Mesenchymal stem cell (in vitro differentiated cells and primary cell): ENCODE measurements at regions not wholly inside any gene's neighbourhood (a gene's known extent, or its start where the extent isn't known, plus 50 kb on each side); places are given as distances from the start of the nearest gene placed in this dataset.

Experiments
- DNase-seq: peaks from one replicate; pipeline ENCODE4 v3.0.0-alpha.2; 2013
- H2AFZ ChIP-seq: one replicate; pipeline ENCODE4 v1.6.1; 2013; ENCODE audit warnings: low read depth, mild to moderate bottlenecking, control low read depth, inconsistent platforms, low read length, moderate library complexity
- H2AK5ac ChIP-seq: 2 replicates; pipeline ENCODE4 v1.6.1; 2013; ENCODE audit warnings: low read length, moderate library complexity, mild to moderate bottlenecking, inconsistent platforms; ENCODE audit not compliant: severe bottlenecking
- H2BK120ac ChIP-seq: one replicate; pipeline ENCODE4 v1.6.1; 2013; ENCODE audit warnings: low read depth, mild to moderate bottlenecking, inconsistent platforms, low read length, moderate library complexity
- H2BK12ac ChIP-seq, 2 experiments: one replicate each; pipeline ENCODE4 v1.6.1; 2013; ENCODE audit warnings: inconsistent platforms in 2 of 2, low read length in 2 of 2, mild to moderate bottlenecking in 2 of 2, moderate library complexity in 2 of 2, control low read depth in 1 of 2
- H2BK15ac ChIP-seq: one replicate; pipeline ENCODE4 v1.6.1; 2013; ENCODE audit warnings: mild to moderate bottlenecking, low read depth, inconsistent platforms; ENCODE audit not compliant: poor library complexity, severe bottlenecking
- H2BK5ac ChIP-seq: 2 replicates; pipeline ENCODE4 v1.6.1; 2013; ENCODE audit warnings: low read depth, mild to moderate bottlenecking, low read length, control low read depth, inconsistent platforms; ENCODE audit not compliant: poor library complexity, severe bottlenecking
- H3K14ac ChIP-seq, 2 experiments: one replicate each; pipeline ENCODE4 v1.6.1; 2013; ENCODE audit warnings: inconsistent platforms in 2 of 2, low read length in 2 of 2, control low read depth in 1 of 2, mild to moderate bottlenecking in 1 of 2, moderate library complexity in 1 of 2
- H3K18ac ChIP-seq, 2 experiments: one replicate each; pipeline ENCODE4 v1.6.1; 2013; ENCODE audit warnings: inconsistent platforms in 2 of 2, low read length in 2 of 2, control low read depth in 1 of 2, low read depth in 1 of 2, mild to moderate bottlenecking in 1 of 2
- H3K23ac ChIP-seq, 2 experiments: one replicate each; pipeline ENCODE4 v1.6.1; 2013; ENCODE audit warnings: inconsistent platforms in 2 of 2, low read length in 2 of 2, mild to moderate bottlenecking in 2 of 2, moderate library complexity in 2 of 2, control low read depth in 1 of 2
- H3K27ac ChIP-seq: 2 replicates; pipeline ENCODE4 v1.5.1; 2013; ENCODE audit warnings: mild to moderate bottlenecking, moderate library complexity, low read length, control low read depth, inconsistent platforms; ENCODE audit not compliant: poor library complexity, severe bottlenecking
- H3K27me3 ChIP-seq, 2 experiments: 2 replicates each; pipeline versions ENCODE4 v1.6.1 to v1.7.0; 2013; ENCODE audit warnings: low read length in 2 of 2, mild to moderate bottlenecking in 2 of 2, moderate library complexity in 2 of 2, control low read depth in 1 of 2, inconsistent platforms in 1 of 2; ENCODE audit not compliant: control insufficient read depth in 1 of 2, insufficient read depth in 1 of 2
- H3K36me3 ChIP-seq, 2 experiments: 2 replicates each; pipeline versions ENCODE4 v1.6.1 to v1.7.0; 2013; ENCODE audit warnings: low read length in 2 of 2, control low read depth in 1 of 2, inconsistent platforms in 1 of 2, low read depth in 1 of 2, mild to moderate bottlenecking in 1 of 2; ENCODE audit not compliant: insufficient read depth in 2 of 2, control insufficient read depth in 1 of 2
- H3K4ac ChIP-seq, 2 experiments: one replicate each; pipeline ENCODE4 v1.6.1; 2013; ENCODE audit warnings: inconsistent platforms in 2 of 2, low read length in 2 of 2, mild to moderate bottlenecking in 2 of 2, moderate library complexity in 2 of 2, control low read depth in 1 of 2, low read depth in 1 of 2
- H3K4me1 ChIP-seq: 2 replicates; pipeline ENCODE4 v1.6.1; 2013; ENCODE audit warnings: low read depth, low read length, control low read depth; ENCODE audit not compliant: control insufficient read depth, insufficient read depth
- H3K4me2 ChIP-seq: 2 replicates; pipeline ENCODE4 v1.6.1; 2013; ENCODE audit warnings: low read length, mild to moderate bottlenecking, inconsistent platforms; ENCODE audit not compliant: poor library complexity, severe bottlenecking
- H3K4me3 ChIP-seq, 2 experiments: 2 replicates each; pipeline versions ENCODE4 v1.5.1 to v1.7.0; 2013; ENCODE audit warnings: low read length in 2 of 2, mild to moderate bottlenecking in 2 of 2, control low read depth in 1 of 2, low read depth in 1 of 2; ENCODE audit not compliant: insufficient read depth in 1 of 2
- H3K79me1 ChIP-seq: replicated peaks from 2 replicates; pipeline ENCODE4 v1.6.1; 2013; ENCODE audit warnings: mild to moderate bottlenecking, control low read depth, low read length, inconsistent platforms; ENCODE audit not compliant: poor library complexity, severe bottlenecking
- H3K9ac ChIP-seq: 2 replicates; pipeline ENCODE4 v1.7.0; 2013; ENCODE audit warnings: mild to moderate bottlenecking, low read length, moderate library complexity
- H3K9me3 ChIP-seq: 2 replicates; pipeline ENCODE4 v1.7.0; 2013; ENCODE audit warnings: mild to moderate bottlenecking, low read length; ENCODE audit not compliant: control insufficient read depth
- H4K8ac ChIP-seq: one replicate; pipeline ENCODE4 v1.6.1; 2013; ENCODE audit warnings: inconsistent platforms, mild to moderate bottlenecking, low read length, moderate library complexity
- H4K91ac ChIP-seq: one replicate; pipeline ENCODE4 v1.6.1; 2013; ENCODE audit warnings: mild to moderate bottlenecking, low read length, inconsistent platforms
- WGBS: methylation state at CpG from one replicate; pipeline ENCODE4 v1.1.7; 2013; ENCODE audit warnings: mixed read lengths; 5-methylcytosine and 5-hydroxymethylcytosine counted together

GRCh38 chr10:9789996-9790395 lies 1227.7 kb upstream of the CELF2 start:
- Histone ChIP-seq H3K27ac (no peak overlapping the region), H3K79me1 (no peaks in the 10 kb centered on the region), H2AFZ (no peak overlapping the region), H4K8ac (no peak overlapping the region), H3K9me3 (no peaks in the 10 kb centered on the region), H2BK120ac (no peak overlapping the region), H3K4me3 (no peak overlapping the region), H2BK5ac (no peak overlapping the region), H3K14ac (no peak overlapping the region), H3K9ac (no peak overlapping the region), H3K27me3 (no peaks in the 10 kb centered on the region), H3K36me3 (no peaks in the 10 kb centered on the region), H3K4me2 (no peak overlapping the region), H3K4ac (no peak overlapping the region), H4K91ac (no peak overlapping the region), H3K4me1 (no peaks in the 10 kb centered on the region), H2AK5ac (no peak overlapping the region), H2BK12ac (no peak overlapping the region), H3K23ac (no peak overlapping the region), H3K18ac (no peak overlapping the region), H2BK15ac (no peak overlapping the region)
- 78% methylated on average over 5 of the region's 5 CpGs for WGBS
- DNase-seq = no peak

GRCh38 chr10:9792181-9792580 lies 1225.5 kb upstream of the CELF2 start:
- Histone ChIP-seq H3K9me3 (no peaks in the 10 kb centered on the region), H3K9ac (no peak overlapping the region), H3K4ac (no peak overlapping the region), H3K27ac (no peak overlapping the region), H3K36me3 (no peaks in the 10 kb centered on the region), H3K4me3 (no peak overlapping the region), H2AFZ (no peak overlapping the region), H3K4me1 (no peaks in the 10 kb centered on the region), H2BK12ac (no peak overlapping the region), H3K79me1 (no peaks in the 10 kb centered on the region), H3K4me2 (no peak overlapping the region), H3K27me3 (no peaks in the 10 kb centered on the region), H3K14ac (no peak overlapping the region), H2BK5ac (no peak overlapping the region), H2BK120ac (no peak overlapping the region), H4K91ac (no peak overlapping the region), H2AK5ac (no peak overlapping the region), H3K18ac (no peak overlapping the region), H4K8ac (no peak overlapping the region), H2BK15ac (no peak overlapping the region), H3K23ac (no peak overlapping the region)
- DNase-seq = no peak
- 54% methylated on average over 3 of the region's 3 CpGs for WGBS

GRCh38 chr10:9796564-9796963 lies 1221.1 kb upstream of the CELF2 start:
- 47% methylated on average over 3 of the region's 3 CpGs for WGBS
- H4K8ac ChIP-seq = no peak overlapping the region
- H3K27me3 ChIP-seq = no peaks in the 10 kb centered on the region
- no peaks in the 10 kb centered on the region for H3K9me3 ChIP-seq
- no peak overlapping the region for H3K14ac ChIP-seq
- H2BK15ac ChIP-seq = no peak overlapping the region
- no peak overlapping the region for H2BK12ac ChIP-seq
- no peak overlapping the region for H3K27ac ChIP-seq
- H4K91ac ChIP-seq = no peak overlapping the region
- no peak overlapping the region for H2BK120ac ChIP-seq
- H2BK5ac ChIP-seq = no peak overlapping the region
- no peak overlapping the region for H3K4me3 ChIP-seq
- no peak overlapping the region for H2AFZ ChIP-seq
- no peak overlapping the region for H2AK5ac ChIP-seq
- DNase-seq = peak; percentile 5
- no peak overlapping the region for H3K4ac ChIP-seq
- no peak overlapping the region for H3K4me2 ChIP-seq
- no peaks in the 10 kb centered on the region for H3K36me3 ChIP-seq
- no peaks in the 10 kb centered on the region for H3K79me1 ChIP-seq
- H3K4me1 ChIP-seq = no peaks in the 10 kb centered on the region
- no peak overlapping the region for H3K23ac ChIP-seq
- H3K18ac ChIP-seq = no peak overlapping the region
- H3K9ac ChIP-seq = no peak overlapping the region

GRCh38 chr10:9800011-9800410 lies 1217.7 kb upstream of the CELF2 start:
- Histone ChIP-seq H3K79me1 (no peaks in the 10 kb centered on the region), H3K9ac (no peak overlapping the region), H3K4me1 (no peaks in the 10 kb centered on the region), H3K23ac (no peak overlapping the region), H2BK120ac (no peak overlapping the region), H2AK5ac (no peak overlapping the region), H2BK5ac (no peak overlapping the region), H3K4ac (no peak overlapping the region), H3K27ac (no peak overlapping the region), H2AFZ (no peak overlapping the region), H3K27me3 (no peaks in the 10 kb centered on the region), H3K4me3 (no peak overlapping the region), H2BK15ac (no peak overlapping the region), H4K8ac (no peak overlapping the region), H3K36me3 (no peaks in the 10 kb centered on the region), H3K4me2 (no peak overlapping the region), H3K14ac (no peak overlapping the region), H3K18ac (no peak overlapping the region), H4K91ac (no peak overlapping the region), H2BK12ac (no peak overlapping the region), H3K9me3 (no peaks in the 10 kb centered on the region)
- no peak for DNase-seq
- no CpG with 5 or more reads among the region's 1 CpG for WGBS
